SIG-M5 treated with dmso at 0.1 percent for 504 hours (cell line): ENCODE measurements at regions not wholly inside any gene's neighbourhood (a gene's known extent, or its start where the extent isn't known, plus 50 kb on each side); places are given as distances from the start of the nearest gene placed in this dataset.
A peak's percentile ranks its signal among the peaks of the same experiment; 100 is the strongest.

Source experiments
- DNase-seq: peaks from one replicate; lab custom pipeline; 2025; ENCODE audit not compliant: unreplicated experiment; lab: John Stamatoyannopoulos, UW

DNA sequence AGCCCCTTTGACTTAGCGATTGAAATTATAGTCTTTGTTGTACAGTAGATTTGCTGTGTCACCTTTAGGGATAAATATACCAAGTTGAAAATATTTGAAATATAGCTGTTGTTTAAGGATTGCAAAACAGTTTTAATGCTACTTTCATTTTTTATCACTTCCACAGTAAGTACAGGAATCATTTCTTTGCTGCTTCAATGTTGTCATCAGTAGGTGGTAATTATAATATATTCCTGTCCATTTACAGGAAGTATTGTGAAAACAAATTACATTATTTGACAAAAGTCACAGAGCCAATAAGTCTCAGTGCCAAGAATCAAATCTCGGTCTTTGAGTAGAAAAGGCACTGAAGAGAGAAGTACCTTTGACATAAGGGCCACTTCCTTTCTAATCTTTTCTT is 342.6 kb upstream of the RGS6 start:
- DNase-seq = no peak

DNA sequence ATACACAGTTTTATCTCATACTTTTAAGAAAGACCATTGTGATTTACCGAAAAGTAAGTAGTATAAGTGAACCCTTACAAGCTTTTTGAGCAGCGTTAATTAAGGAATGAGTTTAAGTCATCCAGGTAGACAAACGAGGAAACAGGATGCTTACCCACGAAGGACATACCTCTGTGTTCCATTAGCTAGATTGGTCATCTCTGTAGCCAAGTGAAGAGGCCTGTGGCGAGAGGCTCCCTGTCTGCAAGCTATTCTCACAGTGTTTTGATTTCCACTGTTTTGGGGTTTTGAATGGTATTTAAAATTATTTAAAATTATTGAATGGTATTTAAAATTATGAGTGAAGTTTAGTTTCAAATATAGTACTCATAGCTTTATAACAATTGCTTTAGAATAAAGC is 342.1 kb upstream of the RGS6 start:
- no peak for DNase-seq

DNA sequence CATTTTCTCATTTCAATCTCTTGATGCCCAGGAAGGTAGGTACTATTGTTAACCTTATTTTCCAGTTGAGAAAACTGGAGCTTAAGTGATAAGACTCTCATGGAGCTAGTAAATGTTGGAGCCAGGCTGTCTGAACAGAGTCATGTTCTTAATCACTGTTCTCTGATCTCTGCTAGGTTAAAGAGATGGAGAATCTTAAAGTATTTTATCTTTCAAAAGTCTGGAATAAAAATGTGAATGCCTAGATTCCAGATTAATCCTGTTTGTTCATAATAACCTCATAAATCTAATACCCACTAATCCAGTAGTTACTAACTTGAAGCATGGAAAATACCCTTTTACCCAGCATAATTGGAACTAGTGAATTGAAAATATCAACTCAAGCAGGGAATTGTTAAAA is 341.0 kb upstream of the RGS6 start:
- DNase-seq = no peak

DNA sequence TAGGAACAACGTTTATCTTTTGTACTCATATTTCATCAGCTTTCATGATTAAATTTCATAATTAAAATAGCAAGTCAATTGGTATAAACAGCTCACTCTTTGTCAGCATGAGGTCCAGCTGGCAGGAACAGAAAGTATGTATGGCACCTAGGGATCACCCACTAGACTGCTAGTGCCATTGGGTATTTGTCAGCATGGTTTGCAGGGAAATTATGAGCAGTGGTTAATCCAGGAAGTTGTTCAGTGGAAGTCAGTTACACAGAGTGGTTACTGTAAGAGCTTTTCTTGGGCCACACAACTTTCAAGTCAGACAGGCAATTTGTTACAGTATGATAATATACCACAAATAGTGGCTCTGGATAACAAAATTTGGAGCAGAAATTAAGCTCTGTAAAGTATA is 340.3 kb upstream of the RGS6 start:
- peak; percentile 79 for DNase-seq

DNA sequence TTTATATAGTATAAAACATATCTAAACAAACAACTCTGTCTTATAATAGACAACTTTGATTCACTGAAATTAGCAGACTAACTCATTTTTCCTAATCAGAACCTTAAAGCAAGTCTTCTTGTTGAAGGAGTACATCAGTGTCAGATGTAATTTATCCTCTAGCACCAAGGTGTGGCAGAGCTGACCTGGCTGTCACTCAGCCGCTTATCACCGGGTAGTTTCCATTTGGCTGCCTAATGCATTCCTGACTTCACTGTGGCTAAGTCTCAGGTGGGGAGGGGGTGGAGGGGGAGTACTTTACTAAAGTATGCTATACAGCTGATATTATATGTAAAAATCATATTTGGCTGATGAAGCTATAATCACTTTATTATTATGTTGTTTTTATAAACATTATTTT is 339.9 kb upstream of the RGS6 start:
- no peak for DNase-seq

DNA sequence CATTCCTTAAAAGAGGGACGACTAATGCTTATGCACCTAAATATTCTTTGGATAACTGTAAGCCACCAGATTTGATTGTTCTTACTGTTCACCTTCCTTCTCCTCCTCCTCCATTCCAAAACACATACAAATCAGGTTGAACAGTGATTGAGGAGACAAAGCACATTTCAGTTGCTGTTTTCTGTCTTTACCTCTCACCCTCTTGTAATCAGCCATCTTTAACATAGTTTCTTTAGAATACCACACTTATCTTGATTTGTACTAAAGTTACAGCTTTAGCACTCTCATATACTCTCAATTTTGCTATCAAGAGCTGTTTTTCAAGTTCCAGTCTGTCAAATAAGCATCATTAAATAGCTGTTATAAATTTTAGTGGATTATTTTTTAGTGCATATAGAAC is 338.3 kb upstream of the RGS6 start:
- no peak for DNase-seq

DNA sequence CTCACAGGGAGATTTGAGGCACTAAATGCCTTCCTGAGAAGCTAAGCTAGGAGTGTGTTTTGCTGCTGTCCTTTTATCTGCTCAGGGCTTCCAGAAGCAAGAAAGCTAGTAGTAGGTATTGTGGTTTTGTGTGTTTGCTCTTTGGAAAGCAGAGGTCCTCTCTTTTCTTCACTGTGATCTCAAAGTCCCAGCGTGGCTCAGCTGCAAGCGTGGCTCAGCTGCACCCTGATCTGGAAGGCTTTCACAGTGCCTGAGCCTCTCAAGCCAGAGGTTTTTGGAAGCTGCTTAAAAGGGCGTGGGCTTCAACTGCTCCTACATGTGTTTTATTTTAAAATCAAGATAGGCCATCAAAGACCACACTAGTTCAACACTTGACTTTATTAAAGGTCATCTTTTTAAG is 337.4 kb upstream of the RGS6 start:
- no peak for DNase-seq

DNA sequence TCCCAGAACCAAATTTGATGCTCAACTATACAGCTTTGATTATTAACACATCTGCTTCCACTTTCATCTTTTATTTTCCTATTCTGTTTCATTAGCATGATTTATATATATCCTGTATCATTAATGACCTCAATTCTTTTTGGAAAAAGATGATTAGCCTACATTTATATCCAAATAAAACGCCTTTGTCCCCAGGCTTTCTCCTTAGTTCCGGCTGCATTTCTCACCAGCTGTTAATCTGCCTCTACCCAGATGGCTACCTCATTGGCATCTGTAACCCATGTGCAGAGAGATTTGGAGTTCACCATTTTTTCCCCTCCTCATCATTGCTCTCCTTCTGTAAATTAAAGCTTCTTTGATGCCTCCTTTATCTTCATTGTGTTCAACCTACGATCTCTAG is 336.8 kb upstream of the RGS6 start:
- DNase-seq = no peak

DNA sequence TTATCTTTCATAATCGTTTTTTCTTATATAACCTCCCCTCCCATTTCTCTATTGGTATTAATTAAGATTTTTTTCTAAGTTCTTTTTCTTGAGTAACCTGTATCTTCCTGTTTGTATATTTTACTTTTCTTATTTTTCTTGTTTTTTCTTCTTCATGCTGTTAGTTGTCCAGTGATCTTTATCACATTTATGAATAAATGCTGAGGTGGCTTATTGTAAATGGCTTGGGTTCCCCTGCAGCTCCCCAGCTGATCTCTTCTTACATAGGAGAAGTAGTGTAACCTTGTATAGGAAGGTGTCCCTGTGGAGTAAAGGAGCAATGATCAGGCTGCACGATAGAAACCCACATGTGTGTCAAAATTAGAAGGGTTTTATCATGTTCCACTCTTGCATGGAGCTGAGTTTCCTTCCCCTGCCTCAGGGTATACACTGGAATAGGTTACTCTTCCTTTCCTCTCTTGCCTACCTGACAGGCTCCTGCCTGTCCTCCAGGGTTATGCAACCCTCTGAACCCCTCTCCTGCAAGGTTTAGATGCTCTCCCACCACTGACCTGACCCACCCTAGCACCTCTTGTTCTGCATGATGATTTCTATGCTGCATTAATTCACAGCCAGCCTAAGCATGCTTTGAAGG is 334.8 kb upstream of the RGS6 start:
- DNase-seq = no peak

DNA sequence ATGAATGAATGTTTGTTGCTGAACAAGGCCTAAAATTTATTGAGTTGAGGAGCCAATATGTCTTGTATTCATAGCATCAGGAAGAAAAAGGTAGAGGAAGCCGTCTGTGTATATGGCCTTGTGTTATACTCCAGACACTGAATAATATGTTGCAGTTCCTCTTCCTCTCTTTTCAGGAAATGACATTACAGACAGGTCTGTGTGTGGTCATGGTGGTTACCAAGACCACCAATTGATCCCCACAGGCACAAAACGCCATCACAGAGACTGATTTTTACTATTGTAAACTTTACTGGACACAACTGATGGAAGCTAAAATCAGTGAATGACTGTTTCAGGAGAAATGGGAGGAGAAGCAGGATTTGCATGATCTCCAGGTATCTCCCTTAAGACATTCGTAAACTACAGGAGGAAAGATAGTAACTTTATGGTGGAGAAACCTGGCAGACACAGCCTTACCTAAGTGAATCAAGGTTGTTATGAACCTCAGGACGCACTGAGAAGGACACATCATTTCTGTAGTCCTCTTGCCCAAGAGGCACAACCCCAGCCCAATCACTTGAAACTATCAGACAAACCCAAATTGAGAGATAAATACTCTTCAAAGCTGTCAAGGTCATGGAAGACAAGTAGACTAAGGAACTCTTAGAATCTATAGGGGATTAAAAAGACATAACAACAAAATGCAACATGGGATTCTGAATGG is 334.1 kb upstream of the RGS6 start:
- peak; percentile 72 for DNase-seq

DNA sequence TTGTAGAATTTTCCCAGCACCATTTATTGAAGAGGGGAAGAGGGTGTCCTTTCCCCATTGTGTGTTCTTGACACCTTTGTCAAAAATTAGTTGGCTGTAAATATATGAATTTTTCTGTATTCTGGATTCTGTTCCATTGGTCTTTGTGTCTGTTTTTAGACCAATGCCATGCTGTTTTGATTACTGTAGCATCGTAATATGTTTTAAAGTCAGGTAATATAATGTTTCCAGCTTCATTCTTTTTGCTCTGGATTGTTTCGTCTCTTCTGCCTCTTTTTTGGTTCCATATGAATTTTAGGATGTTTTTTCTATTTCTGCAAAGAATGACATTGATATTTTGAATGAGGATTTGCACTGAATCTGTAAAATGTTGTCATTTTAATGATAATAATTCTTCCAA is 331.9 kb upstream of the RGS6 start:
- no peak for DNase-seq

DNA sequence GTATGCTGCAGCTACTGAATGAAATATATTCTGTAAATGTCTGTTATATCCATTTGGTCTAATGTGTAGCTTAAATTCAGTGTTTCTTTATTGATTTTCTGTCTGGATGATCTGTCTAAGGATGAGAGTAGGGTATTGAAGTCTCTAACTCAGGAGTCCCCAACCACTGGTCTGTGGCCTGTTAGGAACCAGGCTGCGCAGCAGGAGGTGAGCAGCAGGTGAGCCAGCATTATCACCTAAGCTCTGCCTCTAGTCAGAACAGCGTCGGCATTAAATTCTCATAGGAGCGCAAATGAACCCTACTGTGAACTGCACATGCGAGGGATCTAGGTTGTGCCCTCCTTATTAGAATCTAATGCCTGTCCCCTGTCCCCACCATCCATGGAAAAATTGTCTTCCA is 329.7 kb upstream of the RGS6 start:
- no peak for DNase-seq

DNA sequence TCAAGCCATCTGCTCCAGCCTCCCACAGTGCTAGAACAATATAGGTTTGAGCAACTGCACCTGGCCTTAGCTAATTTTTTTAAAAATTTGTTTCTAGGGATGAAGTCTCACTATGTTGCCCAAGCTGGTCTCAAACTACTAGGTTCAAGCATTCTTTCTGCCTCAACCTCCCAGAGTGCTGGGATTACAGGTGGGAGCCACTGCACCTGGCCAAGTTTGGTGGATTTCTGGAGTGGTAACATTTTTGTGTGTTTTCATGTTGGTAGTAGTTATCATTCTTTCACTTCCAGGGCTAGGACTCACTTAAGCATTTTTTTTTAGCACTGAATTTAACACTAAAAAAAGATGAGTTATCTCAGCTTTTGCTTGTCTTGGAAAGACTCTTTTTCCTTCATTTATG is 328.0 kb upstream of the RGS6 start:
- no peak for DNase-seq

DNA sequence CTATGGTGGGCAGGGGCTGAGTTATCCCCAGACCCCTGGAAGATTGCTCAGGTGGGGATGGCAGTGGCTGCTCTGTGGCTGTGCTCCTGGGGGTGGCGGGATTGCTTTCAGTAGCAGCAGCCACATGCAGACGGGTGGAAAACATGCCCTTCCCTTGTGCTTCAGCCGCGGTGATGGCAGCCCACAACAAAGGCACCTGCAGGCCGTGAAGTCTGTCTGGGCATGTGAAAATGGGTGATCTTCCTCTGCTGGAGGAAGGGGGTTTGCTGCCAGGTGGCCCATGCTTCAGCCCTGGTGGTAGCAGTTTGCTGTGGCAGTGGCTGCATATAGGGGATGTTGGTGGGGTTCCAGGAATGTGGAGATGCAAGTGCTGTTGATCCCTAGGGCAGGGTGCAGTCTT is 326.2 kb upstream of the RGS6 start:
- no peak for DNase-seq

DNA sequence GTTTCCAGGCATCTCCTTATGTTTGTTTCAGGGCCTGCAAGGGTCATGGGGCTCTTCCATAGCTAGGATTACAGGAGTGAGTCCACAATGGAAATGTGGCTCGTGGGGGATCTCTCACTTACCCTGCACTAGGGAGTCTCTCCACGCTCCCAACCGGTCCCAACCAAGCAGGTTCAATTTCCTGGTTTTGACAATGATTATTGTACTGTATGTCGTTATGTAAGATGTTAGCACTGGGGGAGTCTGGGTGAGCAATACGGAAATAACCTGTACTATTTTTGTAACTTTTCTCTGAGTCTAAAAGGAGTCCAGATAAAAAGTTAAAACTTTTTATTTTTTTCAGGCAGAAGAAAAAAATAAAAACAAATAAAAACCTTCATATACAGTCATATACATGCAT is 325.7 kb upstream of the RGS6 start:
- no peak for DNase-seq

DNA sequence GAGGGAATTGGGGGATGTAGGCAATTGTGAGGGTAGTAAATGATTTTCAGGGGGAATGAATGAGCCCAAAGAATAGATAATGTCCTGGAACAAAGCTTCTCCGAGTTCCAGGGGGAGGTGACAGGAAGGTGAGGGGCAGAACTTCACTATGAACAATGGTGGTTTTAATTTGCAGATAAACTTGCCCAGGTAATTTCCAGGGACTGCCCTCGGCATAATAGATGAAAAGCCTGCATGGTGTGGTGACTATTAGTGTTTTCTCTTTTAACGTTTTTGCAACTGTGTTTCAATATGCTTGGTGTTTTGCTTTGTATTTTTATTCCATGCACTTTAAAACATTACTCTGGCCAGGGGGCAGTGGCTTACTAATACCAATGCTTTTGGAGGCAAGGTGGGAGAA is 325.2 kb upstream of the RGS6 start:
- no peak for DNase-seq

DNA sequence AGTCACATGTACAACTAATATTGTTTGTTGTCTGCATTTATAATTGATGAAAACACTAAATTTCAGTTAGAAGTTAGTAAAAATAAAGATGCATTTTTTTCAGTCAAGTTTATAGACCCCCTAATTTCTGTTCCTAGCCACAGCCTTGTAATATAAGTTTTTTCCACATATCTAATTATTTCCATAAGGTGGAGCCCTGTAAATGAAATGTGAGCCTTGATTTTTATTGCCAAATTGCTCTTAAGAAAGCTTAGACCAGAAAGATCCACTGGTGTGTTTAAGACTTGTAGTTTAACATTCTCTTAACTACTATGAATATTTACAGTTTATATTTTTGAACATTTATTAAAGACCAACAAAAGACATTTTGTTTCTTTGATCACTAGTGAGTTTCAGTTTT is 322.1 kb upstream of the RGS6 start:
- no peak for DNase-seq

DNA sequence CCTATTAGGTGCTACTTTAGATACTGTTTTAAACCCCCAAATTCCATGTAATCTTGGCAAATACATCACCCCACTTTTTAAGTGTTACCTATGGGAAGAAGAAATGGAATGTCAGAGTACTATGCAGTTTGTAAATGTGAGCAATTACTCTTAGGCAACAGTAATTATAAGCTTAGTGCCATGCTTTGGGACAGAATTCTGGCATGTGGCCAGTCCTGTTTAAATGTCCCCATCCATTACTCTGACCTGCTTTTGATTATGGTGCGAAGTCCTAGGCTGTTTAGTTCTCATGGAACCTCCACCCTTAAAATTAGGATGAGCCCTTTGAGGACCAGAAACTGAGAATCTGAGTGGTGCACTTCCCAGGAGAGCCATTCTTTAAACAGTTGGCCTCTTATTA is 321.4 kb upstream of the RGS6 start:
- no peak for DNase-seq

DNA sequence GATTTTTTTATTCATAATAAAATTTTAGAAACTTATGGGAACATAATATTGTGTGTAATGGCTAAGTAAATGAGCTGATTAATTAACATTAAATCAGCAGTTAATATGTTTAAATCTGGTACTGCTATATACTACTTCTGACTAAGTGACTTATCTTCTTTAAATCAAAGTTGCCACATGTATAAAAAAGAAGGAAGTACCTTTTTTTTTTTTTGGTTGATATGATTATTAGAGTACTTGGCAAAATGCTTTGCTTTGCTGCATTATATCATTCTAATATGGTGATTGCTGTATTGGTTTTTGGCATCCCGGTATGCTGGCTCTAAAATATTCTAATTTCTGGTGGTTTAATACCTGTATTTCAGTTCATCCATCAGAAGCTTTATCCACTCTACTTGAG is 319.1 kb upstream of the RGS6 start:
- DNase-seq = no peak

DNA sequence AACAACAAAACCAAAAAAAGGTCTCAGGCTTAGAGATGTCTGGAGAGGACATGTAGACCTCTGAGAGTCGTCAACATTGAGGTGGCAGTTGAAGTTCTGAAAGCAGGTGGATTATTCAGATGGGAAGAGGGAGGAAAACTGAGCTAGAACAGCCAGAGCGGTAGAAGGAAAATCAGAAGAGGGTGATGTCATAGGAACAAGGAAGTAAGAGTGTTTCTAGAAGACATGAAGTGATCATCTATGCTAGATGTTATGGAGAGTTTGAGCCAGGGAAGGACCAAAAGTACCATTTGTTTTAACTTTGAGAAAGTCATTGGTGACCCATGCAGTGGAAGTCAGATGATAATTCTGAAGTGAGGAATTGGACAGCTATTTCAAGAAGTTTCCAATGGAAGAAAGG is 316.2 kb upstream of the RGS6 start:
- DNase-seq = no peak

DNA sequence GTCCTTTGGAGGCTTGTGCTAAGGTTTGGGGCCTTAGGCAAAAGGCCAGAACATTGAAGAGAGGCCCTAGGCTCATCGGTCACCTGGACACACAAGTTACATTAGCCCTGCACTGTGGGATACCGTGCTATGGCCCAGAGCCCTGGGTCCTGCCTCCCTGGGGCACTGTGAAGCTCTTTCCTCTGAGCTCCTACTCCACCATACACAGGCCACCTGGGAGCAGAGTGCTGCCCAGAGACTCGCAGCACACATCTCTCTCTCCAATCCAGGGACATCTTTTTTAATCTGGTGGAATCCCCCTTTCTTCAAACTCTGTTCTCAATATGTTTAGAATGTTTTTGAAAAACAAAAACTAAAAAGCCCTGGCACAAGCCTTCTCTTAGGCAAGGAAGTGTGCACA is 314.2 kb upstream of the RGS6 start:
- DNase-seq = no peak

DNA sequence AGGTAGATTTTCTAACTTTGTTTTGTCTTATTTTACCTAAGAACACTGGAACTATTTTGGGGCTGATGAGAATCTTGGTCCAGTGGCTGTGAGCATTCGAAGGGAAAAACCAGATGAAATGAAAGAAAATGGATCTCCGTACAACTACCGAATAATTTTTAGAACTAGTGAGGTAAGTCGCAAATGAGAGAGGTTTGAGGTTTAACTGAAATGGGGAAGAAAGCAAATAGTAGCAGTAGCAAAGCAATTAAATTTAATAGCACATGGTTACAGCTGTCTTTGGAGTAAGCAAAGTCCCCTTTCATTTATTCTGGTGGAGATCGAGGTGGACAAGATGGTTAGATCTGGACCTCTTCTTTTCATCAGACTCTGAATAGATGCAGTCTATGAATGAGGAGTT is 313.5 kb upstream of the RGS6 start:
- DNase-seq = no peak

DNA sequence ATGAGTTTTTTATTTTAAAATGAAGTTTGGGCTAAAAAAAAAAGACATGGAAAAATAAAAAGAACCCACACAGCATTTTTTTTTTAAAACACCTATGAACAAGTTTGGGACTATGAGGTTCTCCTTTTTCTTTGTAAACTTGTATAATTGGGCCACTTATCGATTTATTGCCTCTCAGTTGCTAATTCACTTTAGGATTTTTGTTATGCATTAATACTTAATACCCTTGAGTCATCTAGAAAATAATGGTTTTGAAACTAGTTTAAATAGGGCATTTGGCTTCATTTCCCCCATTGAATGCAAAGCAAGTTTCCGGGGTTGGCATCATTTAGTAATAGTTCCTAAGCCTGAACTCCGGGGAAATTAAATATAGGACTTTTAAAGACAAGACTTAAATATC is 312.8 kb upstream of the RGS6 start:
- DNase-seq = no peak
